ENCODE measurements at regions not wholly inside any gene's neighbourhood (a gene's known extent, or its start where the extent isn't known, plus 50 kb on each side); places are given as distances from the start of the nearest gene placed in this dataset.

- no peak for DNase-seq (ENCODE audit: low spot score)
These were observed 182.1 kb upstream of the TET2 start for GRCh38 chr4:104964410-104965175.

GRCh38 chr4:104966349-104967033, 180.2 kb upstream of the TET2 start:
- peak; percentile 58 for DNase-seq (ENCODE audit: low spot score)

- peak; percentile 48 for DNase-seq (ENCODE audit: low spot score)
These were observed 179.7 kb upstream of the TET2 start for GRCh38 chr4:104967034-104967401.

- DNase-seq (ENCODE audit: low spot score): no peak
These were observed 177.1 kb upstream of the TET2 start for GRCh38 chr4:104969394-104970082.

- peak; percentile 30 for DNase-seq (ENCODE audit: low spot score)
These were observed 175.2 kb upstream of the TET2 start for GRCh38 chr4:104971462-104971861.

GRCh38 chr4:104973708-104974107, 173.0 kb upstream of the TET2 start:
- no peak for DNase-seq (ENCODE audit: low spot score)

GRCh38 chr4:104975617-104976016, 171.1 kb upstream of the TET2 start:
- no peak for DNase-seq (ENCODE audit: low spot score)

GRCh38 chr4:104976262-104976661, 170.4 kb upstream of the TET2 start:
- no peak for DNase-seq (ENCODE audit: low spot score)

- DNase-seq (ENCODE audit: low spot score): no peak
These were observed 167.5 kb upstream of the TET2 start for GRCh38 chr4:104979083-104979760.

- DNase-seq (ENCODE audit: low spot score): no peak
These were observed 163.0 kb upstream of the TET2 start for GRCh38 chr4:104983615-104984179.

GRCh38 chr4:104986306-104986705, 160.4 kb upstream of the TET2 start:
- no peak for DNase-seq (ENCODE audit: low spot score)

- no peak for DNase-seq (ENCODE audit: low spot score)
These were observed 157.3 kb upstream of the TET2 start for GRCh38 chr4:104989371-104989770.

- DNase-seq (ENCODE audit: low spot score): no peak
These were observed 144.4 kb upstream of the TET2 start for GRCh38 chr4:105002278-105002677.

- DNase-seq (ENCODE audit: low spot score): no peak
These were observed 132.4 kb upstream of the TET2 start for GRCh38 chr4:105014234-105014633.

- no peak for DNase-seq (ENCODE audit: low spot score)
These were observed 132.0 kb upstream of the TET2 start for GRCh38 chr4:105014635-105015034.

GRCh38 chr4:105015750-105016149, 130.9 kb upstream of the TET2 start:
- DNase-seq (ENCODE audit: low spot score): no peak

- DNase-seq (ENCODE audit: low spot score): peak; percentile 15
These were observed 123.6 kb upstream of the TET2 start for GRCh38 chr4:105022811-105023667.

GRCh38 chr4:105023668-105024055, 123.0 kb upstream of the TET2 start:
- DNase-seq (ENCODE audit: low spot score): no peak

GRCh38 chr4:105025263-105026017, 121.2 kb upstream of the TET2 start:
- no peak for DNase-seq (ENCODE audit: low spot score)

- DNase-seq (ENCODE audit: low spot score): no peak
These were observed 109.7 kb upstream of the TET2 start for GRCh38 chr4:105036991-105037390.

All from LoVo (cell line).